ENCODE measurements at regions not wholly inside any gene's neighbourhood (a gene's known extent, or its start where the extent isn't known, plus 50 kb on each side); places are given as distances from the start of the nearest gene placed in this dataset.
A peak's percentile ranks its signal among the peaks of the same experiment; 100 is the strongest.

DNA sequence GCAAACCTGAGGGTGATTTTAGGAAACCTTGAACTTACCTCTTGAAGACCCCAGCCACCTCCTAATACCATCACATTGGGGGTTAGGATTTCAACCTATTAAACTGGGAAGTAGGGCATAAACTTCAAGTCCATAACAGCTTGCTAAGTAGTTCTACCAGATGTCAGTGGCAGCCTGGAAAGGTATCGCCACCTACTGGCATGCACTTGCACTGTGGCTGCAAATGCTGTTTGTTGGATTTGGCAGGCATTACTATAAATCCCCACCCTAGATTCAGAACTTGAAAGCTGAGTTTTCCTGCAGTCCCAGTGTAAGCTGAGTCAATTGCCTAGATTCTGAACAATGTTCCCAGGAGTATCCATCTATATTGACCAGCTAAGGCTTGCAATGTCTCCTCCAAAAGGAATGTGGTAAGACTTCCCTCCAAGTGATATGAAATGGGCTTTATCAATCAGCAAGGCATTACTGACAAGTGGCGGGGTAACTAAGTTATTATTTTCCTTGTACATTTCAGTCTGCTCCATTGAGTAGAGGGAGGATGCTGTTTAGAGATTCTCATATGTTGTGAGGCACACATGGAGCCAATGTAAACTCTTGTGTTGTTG is 474.5 kb downstream of the PTPRC start:
- TF ChIP-seq, protein P1, sequence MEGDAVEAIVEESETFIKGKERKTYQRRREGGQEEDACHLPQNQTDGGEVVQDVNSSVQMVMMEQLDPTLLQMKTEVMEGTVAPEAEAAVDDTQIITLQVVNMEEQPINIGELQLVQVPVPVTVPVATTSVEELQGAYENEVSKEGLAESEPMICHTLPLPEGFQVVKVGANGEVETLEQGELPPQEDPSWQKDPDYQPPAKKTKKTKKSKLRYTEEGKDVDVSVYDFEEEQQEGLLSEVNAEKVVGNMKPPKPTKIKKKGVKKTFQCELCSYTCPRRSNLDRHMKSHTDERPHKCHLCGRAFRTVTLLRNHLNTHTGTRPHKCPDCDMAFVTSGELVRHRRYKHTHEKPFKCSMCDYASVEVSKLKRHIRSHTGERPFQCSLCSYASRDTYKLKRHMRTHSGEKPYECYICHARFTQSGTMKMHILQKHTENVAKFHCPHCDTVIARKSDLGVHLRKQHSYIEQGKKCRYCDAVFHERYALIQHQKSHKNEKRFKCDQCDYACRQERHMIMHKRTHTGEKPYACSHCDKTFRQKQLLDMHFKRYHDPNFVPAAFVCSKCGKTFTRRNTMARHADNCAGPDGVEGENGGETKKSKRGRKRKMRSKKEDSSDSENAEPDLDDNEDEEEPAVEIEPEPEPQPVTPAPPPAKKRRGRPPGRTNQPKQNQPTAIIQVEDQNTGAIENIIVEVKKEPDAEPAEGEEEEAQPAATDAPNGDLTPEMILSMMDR (IDR thresholded peaks at IDR 0.05; ENCODE audit: insufficient read depth, low read depth, low read length): peak; percentile 95
- no peak for TF ChIP-seq EZH2 (IDR thresholded peaks at IDR 0.05; ENCODE audit: insufficient read depth, low read length)

All from astrocyte (in vitro differentiated cells and primary cell).